GM21526 (cell line): ENCODE measurements at regions not wholly inside any gene's neighbourhood (a gene's known extent, or its start where the extent isn't known, plus 50 kb on each side); places are given as distances from the start of the nearest gene placed in this dataset.
"Not testable (repeated sequence)": the region's sequence is repeated elsewhere in the genome, so short reads cannot be mapped to it uniquely, and the experiment has no call there.

Experiments used
- ATAC-seq: cut with Tn5 transposase; IDR thresholded peaks from one replicate; pipeline ENCODE4 v1.9.1; 2021; ENCODE audit warnings: moderate library complexity; ENCODE audit not compliant: unreplicated experiment, low FRiP score

DNA sequence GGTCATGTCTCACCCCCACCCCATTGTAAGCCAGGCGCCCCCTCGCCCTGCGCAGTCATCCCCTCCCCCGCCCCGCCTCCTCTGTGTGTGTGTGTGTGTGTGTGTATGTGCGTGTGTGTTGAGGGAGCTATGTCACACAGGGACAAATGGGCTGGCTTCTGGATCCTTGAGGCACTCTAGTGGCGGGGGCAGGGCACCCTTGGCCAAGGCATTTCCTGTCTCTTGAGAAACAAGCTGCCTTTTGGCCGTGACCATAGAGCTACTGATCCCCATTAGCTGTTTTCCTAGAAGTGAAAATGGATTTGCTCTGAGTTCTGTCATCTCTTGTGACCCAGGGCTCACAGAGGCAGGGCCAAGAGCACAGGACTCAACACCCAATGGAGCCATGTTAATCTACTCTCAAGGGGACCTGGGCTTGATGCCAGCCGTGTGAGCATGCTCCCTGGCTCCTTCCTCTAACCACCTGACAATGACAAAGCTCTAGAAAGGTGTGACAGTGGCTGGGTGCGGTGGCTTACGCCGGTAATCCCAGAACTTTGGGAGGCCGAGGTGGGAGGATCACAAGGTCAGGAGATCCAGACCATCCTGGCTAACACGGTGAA, 162.5 kb upstream of the BCOR start:
- ATAC-seq, result no peak

DNA sequence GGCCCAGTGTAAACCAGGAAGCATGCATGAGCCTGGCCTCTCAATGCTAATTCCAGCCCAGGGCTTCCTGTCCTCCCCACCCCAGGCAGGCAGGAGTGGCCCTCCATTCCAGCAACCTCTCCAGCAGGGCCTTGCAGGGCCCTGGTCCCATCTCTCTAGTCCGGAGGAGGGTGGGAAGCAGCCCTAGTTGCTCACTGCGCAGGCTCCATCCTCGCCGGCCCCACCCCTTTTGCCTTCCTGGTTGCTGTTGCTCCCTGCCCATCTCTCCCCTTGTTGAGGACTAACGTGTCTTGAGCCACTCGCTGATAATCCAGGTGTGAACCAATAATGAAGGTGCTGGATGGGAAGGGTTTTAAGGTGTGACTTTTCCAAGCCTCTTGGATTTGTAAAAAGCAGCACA, 161.2 kb upstream of the BCOR start:
- ATAC-seq, result no peak

DNA sequence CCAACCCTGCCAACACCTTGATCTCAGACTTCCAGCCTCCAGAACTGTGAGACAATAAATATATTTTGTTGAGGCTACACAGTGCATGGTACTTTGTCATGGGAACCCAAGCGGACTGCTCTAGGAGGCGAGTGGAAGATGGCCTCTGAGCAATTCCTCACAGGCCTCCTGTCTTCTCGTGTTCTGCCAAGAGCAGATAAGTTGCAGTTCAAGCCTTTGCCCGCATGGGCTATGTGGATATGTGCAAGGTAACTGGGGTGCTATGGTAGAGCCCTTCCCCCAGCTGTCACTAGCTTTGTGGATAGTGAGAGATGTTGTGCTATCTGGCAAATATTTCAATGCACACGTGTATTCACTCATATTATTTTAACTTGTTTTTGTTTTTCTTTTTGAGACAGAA, 156.0 kb upstream of the BCOR start:
- no peak for ATAC-seq

DNA sequence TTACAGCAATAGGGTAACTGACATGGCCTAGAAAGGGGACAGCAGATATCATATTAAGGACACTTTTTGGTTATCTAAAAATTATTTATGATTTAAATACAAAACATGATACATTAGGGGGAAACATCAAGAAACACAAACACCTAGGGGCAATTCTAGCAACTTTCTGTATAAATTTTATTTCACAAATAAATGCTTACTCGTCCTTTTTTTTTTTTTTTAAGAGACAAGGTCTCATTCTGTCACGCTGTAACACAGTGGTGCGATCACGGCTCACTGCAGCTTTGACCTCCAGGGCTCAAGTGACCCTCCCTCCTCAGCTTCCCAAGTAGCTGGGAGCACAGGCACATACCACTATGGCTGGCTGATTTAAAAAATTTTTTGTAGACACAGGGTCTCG, 151.8 kb upstream of the BCOR start:
- ATAC-seq, result no peak

DNA sequence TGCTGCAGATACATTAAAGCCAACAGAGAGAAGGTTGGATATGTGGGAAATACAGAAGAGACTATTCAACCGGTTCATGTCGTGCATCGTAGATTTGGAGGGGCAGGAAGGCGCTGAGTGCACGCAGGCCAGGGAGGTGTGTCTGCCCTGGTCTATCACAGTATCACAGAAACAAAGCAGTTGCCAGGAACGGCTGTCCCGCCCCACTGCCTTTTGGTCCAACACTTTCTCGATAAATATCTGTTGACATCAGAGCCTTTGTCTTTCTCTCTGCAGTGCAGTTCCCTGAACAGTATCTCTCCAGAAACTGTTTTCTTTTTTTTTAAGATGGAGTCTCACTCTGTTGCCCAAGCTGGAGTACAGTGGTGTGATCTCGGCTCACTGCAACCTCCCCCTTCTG, 151.1 kb upstream of the BCOR start:
- ATAC-seq, result no peak

DNA sequence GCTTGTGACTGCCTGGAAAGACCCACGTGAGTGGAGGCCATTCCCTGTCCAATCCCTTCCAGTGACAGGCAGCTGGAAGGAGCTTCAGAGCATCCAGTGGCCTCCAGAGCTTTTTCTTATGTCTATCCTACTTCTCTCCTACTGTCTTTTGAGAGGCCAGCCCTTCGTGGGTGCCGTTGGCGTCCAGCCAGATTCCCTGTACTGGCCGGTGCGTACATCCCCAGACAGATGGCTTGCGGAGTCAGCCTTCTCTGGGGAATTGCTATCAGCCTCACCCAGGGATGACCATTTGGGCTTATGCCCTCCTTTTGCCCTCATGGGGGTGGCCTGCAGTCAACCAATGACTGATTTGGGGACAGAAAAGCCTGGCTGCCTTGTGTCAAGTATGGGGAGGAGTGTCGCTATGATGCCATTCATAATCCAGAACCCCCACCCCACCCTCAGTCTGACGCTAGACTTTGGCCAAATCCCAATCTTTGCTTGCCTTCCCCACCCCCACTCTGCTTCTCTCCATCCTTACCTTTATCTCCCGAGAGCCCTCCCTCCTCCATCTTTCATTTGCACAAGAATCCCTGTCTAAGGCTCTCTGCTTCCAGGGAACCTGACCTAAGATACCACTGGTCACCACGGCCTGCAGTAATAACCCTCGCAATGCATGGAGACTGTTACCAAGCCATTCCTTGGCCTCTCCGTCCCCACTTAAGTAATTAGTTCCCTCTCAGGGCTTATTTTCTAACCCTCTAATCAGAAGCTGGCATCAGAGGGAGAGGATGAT, 150.3 kb upstream of the BCOR start:
- ATAC-seq, result no peak

DNA sequence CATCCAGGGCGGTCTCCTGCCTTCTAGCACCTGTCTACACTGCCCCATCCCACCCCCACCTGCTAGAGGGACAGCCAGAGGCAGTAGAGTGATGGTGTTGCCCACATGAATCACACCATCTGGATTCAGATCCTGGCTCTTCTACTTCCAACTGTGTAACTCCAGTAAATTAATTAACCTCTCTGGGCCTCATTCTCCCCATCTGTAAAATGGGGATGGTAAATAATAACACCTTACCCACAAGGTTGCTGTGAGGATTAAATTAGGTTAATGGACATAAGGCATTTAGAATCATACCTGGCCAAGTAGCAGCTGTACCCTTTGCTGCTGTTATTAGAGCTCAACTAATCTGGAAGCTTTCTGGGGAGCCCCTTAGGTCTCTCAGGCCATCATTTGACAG, 149.6 kb upstream of the BCOR start:
- no peak for ATAC-seq

DNA sequence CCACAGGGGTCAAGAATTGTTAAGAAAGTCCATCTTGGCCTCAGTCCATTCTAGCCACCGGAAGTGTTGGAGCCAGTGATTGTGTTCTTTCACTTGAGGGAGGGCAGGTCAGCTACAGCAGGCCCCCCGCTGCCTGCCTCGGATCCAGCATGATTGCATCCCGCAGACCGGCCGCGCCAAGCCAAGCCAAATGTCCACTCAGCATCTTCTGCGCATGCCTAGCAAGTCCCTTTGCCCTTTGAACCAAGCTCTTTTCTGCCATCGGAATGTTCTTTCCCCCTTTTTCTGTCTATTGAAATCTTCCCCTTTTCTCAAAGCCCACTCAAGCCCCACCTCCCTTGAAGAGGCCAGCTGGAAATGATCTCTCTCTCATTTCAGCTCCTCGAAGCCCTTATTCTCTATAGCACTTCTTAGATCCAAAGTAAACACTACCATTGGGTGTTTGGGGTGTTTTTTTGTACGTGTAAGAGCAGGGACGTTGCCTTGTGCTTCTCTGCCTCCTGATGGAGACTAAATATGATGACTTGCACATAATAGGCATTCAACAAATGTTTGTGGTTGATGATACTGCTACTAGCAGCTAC, 147.8 kb upstream of the BCOR start:
- no peak for ATAC-seq

DNA sequence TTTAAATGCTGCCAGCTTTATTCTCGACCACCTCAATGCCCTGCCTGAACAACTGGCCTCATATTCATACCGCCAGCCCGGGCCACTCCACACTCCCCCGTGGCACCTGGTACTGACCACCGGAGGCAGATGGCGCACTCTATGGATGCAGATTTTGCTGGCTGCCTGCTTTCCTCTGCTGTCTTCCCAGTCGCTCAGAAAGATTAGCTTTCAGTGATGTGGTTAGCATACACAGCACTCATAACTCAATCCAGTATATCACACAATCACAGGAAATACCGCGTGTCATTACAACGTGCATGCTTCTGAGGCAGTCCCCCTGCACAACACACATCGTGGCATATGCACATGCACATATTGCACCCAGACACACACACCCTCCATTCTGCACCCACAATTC, 147.2 kb upstream of the BCOR start:
- ATAC-seq, result no peak

DNA sequence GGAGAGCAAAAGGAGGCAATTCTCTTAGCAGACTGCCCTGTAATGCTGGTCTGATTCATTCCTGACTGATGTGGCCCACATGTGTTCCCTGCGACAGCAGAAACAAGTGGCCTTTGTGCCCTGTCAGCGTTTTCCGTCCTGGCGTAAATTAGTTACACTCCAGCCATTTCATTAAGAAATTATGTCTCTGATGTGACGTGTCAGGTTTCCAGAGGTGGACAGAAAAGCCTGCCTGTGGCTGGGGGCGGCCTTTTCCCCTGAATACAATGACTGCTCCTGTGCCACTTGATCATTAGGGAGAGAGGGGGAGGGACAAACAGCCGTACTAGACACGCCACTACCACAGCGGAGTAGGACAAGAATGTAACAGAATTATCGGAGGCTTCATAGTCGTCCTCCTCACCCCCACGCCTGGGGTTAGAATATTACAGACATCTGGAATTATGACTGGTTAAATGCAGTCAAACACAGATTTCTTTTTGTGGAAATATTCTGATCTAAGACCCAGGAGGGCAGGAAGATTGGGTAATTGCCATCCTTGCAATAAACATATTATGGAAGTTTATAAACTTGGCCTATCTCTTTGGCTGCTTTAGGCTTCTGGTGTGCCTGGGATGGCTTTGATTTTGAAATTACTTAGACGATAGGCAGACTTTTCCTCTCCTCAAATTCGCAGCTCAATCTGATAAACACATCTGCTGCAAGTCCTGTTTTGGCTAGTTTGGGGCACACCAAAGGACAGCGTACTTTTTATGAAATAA, 146.2 kb upstream of the BCOR start:
- no peak for ATAC-seq

DNA sequence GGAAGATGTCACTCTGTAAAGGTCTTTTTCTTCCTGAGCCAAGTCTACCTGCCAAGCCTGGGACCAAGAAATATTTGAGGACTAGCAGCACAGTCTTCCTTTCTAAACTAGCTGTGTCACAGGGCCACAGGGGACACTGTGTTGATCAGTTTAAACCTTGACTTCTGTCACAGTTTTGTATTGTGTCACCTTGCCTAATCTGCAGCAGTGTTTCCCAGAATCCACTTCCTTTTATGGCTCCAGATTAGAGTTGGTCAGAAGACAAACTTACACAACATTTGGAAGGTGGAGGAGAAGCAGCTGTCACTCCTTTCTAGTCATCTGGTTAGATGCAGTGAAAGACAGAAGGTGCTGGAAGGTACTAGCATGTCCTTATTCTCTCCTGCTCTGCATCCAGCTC, 143.1 kb upstream of the BCOR start:
- ATAC-seq, result no peak

DNA sequence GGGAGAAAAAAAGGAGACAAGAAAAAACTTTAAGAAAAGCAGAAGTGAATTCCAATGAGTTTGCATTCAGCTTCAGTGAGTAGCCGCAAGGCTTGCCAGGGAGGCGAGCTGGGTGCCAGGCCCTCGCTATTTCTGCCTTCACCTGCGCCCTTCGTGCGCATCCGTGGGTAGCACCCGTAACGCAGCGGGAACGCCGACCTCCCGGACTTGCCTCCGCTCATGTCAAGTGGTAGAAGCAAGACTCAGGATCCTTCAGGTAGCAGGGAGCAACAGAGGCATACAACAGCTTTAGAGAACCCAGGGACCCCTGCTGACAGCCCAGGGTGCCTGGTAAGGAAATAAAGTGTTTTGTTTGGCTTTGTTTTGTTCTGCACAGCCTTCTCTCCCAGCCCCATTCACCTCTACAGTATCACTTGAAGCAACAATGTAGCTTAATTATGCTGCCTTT, 140.0 kb upstream of the BCOR start:
- no peak for ATAC-seq

DNA sequence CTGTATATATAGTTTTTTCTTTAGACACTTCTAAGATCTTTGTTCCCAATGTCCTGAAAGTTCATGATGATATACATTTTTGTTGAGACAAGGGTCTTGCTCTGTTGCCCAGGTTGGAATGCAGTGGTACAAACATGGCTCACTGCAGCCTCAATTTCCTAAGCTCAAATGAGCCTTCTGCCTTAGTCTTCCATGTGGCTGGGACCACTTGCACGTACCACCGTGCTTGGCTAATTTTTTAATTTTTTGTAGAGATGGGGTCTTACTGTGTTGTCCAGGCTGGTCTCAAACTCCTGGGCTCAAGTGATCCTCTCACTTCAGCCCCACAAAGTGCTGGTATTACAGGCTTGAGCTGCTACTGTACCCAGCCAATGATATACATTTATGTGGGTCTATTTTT, 132.9 kb upstream of the BCOR start:
- no peak for ATAC-seq

DNA sequence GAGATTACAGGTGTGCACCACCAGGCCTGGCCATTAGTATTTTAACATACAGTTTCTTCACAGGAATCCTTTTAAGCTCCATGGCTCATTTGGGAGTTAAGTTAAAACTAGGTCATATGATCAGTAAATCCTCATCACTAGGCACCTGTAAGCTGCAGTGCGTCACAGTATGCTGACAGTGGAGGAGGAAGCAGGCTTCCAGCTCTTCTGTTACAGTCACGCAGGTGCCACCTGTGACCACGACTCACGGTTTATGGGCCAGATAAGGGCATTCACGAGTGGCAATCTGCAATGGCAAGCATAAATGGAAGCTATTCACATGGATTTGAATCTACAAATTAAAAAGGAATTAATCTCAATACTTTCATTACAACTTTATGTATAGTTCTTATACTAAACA, 129.4 kb upstream of the BCOR start:
- ATAC-seq, result no peak

DNA sequence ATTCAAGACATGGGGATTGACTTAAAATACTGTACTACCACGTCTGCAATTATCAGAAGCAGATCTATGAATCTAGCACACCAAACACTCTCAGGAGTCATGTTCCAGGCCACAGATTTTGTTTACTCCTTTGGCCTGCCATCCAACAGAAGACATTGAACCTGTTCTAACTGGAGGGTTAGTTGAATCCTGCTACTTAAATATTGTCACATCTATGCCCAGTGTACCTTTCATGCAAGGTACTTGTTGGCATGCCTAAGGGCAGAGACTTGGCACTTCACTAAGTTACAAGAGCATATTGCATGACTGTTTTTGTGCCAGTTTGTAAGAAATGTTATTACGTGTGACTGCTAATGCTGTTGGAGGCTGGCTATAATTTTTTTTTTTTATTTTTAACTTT, 126.9 kb upstream of the BCOR start:
- no peak for ATAC-seq

DNA sequence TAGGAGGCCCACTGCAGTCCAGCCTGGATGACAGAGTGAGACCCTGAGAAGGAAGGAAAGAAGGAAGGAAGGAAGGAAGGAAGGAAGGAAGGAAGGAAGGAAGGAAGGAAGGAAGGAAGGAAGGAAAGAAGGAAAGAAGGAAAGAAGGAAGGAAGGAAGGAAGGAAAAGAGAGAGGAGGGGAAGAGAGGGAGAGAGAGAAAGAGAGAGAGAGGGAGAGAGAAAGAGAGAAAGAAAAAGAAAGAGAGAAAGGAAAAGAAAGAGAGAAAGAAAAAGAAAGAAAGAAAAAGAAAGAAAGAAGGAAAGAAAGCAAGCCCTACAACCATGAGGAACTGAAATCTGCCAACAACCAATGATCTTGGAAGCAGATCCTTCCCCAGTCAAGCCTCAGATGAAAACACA, 124.9 kb upstream of the BCOR start:
- not testable (repeated sequence) for ATAC-seq

DNA sequence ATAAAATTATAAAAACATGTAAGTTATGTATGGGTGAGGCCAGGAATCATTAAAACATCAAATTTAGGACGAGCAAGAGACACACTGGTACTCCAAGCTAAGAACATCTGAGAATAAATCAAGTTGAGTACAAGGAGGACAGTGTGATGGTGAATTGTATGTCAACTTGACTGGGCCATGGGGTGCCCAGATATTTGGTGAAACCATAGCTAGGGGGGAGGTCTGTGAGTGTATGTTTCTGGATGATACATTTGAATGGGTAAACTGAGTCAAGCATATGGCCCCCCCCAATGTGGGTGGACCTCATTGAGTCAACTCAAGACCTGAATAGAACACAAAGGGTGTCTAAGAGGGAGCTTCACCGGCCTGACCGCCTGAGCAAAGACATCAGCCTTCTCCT, 115.3 kb upstream of the BCOR start:
- ATAC-seq, result no peak

DNA sequence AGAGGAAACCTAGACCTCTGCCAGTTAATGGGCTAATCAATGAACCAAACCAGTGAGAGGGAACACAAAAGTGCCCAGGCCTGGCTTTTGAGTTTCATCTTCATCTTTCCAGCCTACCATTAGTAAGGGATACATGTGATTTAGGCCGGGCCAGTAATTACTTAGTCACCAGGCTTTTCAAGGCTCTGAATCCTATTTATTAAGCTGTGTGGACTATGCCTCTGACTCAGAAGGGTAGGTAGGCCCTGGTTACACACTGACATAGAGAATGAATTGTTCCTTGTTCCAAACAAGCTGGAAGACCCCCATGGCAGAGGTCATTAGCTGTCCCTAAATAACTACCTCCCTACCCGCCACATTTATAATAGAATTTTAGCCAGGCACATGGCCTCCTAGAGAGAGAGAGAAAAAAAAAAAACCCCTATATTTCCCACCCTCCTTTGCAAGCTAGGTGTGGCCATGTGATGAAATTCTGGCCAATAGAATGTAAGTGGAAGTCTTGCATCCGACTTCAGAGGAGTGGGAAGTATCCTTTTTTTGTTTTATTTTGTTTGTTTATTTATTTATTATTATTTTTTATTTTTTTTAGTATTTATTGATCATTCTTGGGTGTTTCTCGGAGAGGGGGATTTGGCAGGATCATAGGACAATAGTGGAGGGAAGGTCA, 112.3 kb upstream of the BCOR start:
- no peak for ATAC-seq

DNA sequence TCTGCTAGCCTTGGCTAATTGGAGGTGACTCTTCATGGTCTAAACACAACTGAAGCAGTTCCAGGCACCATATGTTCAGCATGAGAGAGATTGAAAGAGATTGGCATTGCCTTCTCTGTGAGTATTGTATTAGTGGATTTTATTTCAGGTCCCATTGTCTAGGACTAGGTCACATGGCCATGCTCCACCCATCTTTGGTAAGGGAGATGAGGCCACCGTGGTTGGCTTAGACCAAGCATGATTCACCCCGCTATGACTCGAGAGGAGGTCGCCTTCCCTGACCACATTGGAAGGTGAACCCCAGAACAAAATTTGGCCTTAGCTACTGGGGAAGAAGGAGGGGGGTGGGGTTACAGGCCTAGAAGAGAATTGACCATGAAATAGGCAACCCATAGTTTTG, 109.9 kb upstream of the BCOR start:
- no peak for ATAC-seq

DNA sequence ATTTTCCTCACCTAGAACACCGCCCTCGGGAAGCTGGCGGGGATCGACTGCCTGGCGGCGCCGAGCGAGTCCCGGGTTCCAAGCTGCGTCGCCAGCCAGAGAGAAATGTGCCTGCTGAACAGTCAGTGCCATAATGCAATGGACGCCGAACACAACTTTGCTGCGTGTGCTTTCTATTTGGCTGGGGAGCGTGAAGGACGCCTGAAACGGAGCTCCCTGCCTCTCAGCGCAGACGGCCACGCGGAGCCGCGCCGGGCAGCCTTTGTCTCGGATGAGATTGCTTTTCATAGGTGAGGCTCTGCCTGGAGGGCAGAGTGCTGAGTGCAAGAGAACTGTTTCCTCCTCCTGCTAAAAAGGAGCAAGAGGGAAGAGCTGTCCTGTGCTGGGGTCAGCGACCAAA, 107.7 kb upstream of the BCOR start:
- no peak for ATAC-seq

DNA sequence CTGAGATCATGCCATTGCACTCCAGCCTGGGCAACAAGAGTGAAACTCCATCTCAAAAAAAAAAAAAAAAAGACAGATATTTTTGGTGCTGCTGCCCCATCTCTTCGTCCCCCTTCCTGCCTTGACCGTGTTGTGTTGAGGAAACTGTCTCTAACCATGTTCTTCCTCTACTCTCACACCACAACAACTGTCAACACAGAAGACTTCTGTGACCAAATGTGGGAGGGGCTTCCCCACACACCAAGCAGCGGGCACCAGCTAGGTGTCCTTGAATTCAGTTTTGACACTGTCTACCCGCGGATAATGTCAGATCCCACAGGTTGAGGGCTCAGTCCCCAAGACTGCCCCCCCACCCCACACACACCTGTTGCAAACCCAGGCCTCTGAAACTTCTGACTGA, 104.7 kb upstream of the BCOR start:
- no peak for ATAC-seq
